ENCODE measurements at regions not wholly inside any gene's neighbourhood (a gene's known extent, or its start where the extent isn't known, plus 50 kb on each side); places are given as distances from the start of the nearest gene placed in this dataset.

DNA sequence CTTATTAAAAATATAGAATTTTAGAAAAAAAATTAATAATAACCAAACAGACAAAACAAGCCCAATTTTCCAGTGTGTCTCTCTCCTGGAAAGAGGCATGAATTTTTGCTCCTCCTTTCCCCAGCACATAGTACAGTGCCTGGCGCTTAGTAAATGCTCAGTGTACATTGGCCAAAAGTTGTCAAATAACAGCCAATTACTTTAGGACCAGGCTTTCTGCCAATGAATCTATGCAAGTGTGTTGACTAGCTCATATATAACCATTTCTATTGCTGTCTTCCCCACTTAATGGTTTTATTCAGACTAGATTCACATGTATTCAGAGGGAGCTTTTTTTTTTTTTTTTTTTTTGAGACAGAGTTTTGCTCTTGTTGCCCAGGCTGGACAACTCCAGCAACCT lies 120.1 kb upstream of the CD180 start:
- no peak overlapping the region for H3K27ac ChIP-seq (ENCODE audit: insufficient read depth, low read depth, low read length)
- H3K27me3 ChIP-seq (ENCODE audit: control insufficient read depth in 2 of 2, insufficient read depth in 2 of 2, low read length in 2 of 2) = no peaks in the 10 kb centered on the region
- dilution Hi-C loops (cut with MboI; ENCODE audit: extremely low pct_ligation_motif_present, low sequenced_read_pairs) (no loop called here), intact Hi-C loops (cut with micrococcal nuclease) (loop anchor here (5.0 kb wide), 1 partner anchor 936 kb away; no protein-coding TSS in a partner anchor)
- DNase-seq (ENCODE audit: low read depth, low spot score) (no peak), FAIRE-seq (no peak)
- H3K9ac ChIP-seq (replicated peaks; ENCODE audit: extremely low read depth, insufficient read depth, low read length) = no peak overlapping the region
- H3K9me3 ChIP-seq (replicated peaks; ENCODE audit: control insufficient read depth, insufficient read depth, low read length) = no peaks in the 10 kb centered on the region
- H3K36me3 ChIP-seq (ENCODE audit: control insufficient read depth in 2 of 2, extremely low read depth in 1 of 2, insufficient read depth in 2 of 2, low read length in 2 of 2) = no peaks in the 10 kb centered on the region
- H3K4me3 ChIP-seq (replicated peaks in 1 of 3; ENCODE audit: insufficient read depth in 1 of 3, low read depth in 1 of 3, low read length in 3 of 3) = no peak overlapping the region
- no peaks in the 10 kb centered on the region for H3K79me2 ChIP-seq (ENCODE audit: control insufficient read depth, insufficient read depth, low read length)
- peaks cover 14% of the 10 kb centered on the region for H3K4me1 ChIP-seq (ENCODE audit: control insufficient read depth, extremely low read depth, insufficient read depth, low read length)
- no TSS peak for BruUV-seq (replicated peaks)
- H3K9me1 ChIP-seq (replicated peaks; ENCODE audit: control insufficient read depth, extremely low read depth, insufficient read depth, low read length) = no peaks in the 10 kb centered on the region
- H4K20me1 ChIP-seq (replicated peaks; ENCODE audit: control insufficient read depth, extremely low read depth, insufficient read depth, low read length) = no peaks in the 10 kb centered on the region
- TF ChIP-seq MYC (IDR thresholded peaks at IDR 0.05; ENCODE audit: low read depth, low read length) = no peak
- TF ChIP-seq, protein P1, sequence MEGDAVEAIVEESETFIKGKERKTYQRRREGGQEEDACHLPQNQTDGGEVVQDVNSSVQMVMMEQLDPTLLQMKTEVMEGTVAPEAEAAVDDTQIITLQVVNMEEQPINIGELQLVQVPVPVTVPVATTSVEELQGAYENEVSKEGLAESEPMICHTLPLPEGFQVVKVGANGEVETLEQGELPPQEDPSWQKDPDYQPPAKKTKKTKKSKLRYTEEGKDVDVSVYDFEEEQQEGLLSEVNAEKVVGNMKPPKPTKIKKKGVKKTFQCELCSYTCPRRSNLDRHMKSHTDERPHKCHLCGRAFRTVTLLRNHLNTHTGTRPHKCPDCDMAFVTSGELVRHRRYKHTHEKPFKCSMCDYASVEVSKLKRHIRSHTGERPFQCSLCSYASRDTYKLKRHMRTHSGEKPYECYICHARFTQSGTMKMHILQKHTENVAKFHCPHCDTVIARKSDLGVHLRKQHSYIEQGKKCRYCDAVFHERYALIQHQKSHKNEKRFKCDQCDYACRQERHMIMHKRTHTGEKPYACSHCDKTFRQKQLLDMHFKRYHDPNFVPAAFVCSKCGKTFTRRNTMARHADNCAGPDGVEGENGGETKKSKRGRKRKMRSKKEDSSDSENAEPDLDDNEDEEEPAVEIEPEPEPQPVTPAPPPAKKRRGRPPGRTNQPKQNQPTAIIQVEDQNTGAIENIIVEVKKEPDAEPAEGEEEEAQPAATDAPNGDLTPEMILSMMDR (IDR thresholded peaks at IDR 0.05; ENCODE audit: extremely low read depth in 1 of 2, insufficient read depth in 1 of 2, low read depth in 1 of 2, low read length in 2 of 2) = no peak
- TF ChIP-seq GATA2 (IDR thresholded peaks at IDR 0.05; ENCODE audit: insufficient read depth, insufficient read length, low read depth, low read length) = no peak
- no peak for TF ChIP-seq FOS (IDR thresholded peaks at IDR 0.05; ENCODE audit: borderline replicate concordance, insufficient read depth, low read length)
- TF ChIP-seq POLR2AphosphoS5 (IDR thresholded peaks at IDR 0.05; ENCODE audit: insufficient read depth, low read depth, low read length) = no peak
- TF ChIP-seq POLR2A (IDR thresholded peaks at IDR 0.05; ENCODE audit: low read depth, low read length) = no peak
- no peak for TF ChIP-seq EZH2 (IDR thresholded peaks at IDR 0.05; ENCODE audit: borderline replicate concordance, low read depth, low read length, severe bottlenecking)
- TF ChIP-seq, protein P2, sequence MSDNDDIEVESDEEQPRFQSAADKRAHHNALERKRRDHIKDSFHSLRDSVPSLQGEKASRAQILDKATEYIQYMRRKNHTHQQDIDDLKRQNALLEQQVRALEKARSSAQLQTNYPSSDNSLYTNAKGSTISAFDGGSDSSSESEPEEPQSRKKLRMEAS (IDR thresholded peaks at IDR 0.05; ENCODE audit: insufficient read depth, insufficient read length) = no peak
- TF ChIP-seq JUN (IDR thresholded peaks at IDR 0.05; ENCODE audit: borderline replicate concordance, insufficient read depth, insufficient read length, low read depth) = no peak
- ChIA-PET CTCF (interaction anchor here (1.2 kb wide), 2 partner anchors 10 to 71 kb away, joined by 3 read pairs; no protein-coding TSS in a partner anchor), POLR2A (no interaction called here)
- no peak overlapping the region for H3K4me2 ChIP-seq (ENCODE audit: insufficient read depth, low read length)
- no peak overlapping the region for H2AFZ ChIP-seq (ENCODE audit: low read depth, low read length)

All from endothelial cell of umbilical vein (primary cell).